ENCODE measurements at regions not wholly inside any gene's neighbourhood (a gene's known extent, or its start where the extent isn't known, plus 50 kb on each side); places are given as distances from the start of the nearest gene placed in this dataset.

DNA sequence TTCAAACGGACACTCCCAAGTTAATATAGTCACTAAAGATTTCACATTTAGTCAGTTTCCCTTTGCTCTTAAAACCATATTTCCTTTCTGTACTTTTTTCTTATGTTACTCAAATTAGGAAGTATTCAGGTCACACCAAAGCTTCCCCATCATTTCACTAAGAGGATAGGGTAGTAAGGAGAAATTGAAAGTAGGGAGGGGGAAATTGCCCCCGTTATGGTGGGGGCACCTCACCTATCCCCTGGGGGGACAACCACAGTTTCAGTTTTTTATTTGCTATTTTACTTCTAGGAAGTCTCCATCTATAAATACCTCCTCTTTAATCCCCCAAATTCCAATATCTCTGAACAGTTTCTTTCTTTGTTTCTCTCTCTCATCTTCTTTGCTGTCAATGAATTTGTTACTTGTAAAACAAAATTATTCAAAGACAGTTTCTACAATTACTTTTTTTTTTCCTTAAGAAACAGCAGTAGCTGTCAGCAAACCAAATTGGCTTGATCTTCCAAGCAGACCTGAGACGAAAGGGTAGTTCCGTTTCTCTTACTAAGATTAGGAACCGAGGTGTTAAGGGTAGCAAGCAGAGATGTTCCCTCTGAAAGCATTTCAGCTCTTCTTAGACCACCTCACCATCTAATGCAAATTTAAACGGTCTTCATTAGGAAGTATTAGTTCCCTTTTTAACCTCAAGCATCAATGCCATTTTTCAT is 160.2 kb upstream of the KLF3 start:
- TF ChIP-seq, protein P1, sequence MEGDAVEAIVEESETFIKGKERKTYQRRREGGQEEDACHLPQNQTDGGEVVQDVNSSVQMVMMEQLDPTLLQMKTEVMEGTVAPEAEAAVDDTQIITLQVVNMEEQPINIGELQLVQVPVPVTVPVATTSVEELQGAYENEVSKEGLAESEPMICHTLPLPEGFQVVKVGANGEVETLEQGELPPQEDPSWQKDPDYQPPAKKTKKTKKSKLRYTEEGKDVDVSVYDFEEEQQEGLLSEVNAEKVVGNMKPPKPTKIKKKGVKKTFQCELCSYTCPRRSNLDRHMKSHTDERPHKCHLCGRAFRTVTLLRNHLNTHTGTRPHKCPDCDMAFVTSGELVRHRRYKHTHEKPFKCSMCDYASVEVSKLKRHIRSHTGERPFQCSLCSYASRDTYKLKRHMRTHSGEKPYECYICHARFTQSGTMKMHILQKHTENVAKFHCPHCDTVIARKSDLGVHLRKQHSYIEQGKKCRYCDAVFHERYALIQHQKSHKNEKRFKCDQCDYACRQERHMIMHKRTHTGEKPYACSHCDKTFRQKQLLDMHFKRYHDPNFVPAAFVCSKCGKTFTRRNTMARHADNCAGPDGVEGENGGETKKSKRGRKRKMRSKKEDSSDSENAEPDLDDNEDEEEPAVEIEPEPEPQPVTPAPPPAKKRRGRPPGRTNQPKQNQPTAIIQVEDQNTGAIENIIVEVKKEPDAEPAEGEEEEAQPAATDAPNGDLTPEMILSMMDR (IDR thresholded peaks at IDR 0.05; ENCODE audit: low read depth, low read length): no peak
- TF ChIP-seq EZH2phosphoT487 (IDR thresholded peaks at IDR 0.05; ENCODE audit: low read depth): peak; percentile 94
